AG10803 (cell line): ENCODE measurements at regions not wholly inside any gene's neighbourhood (a gene's known extent, or its start where the extent isn't known, plus 50 kb on each side); places are given as distances from the start of the nearest gene placed in this dataset.

ENCODE experiments used
- DNase-seq: peaks from one replicate; pipeline ENCODE4 v3.0.0; 2010; ENCODE audit warnings: low read depth
- H3K4me3 ChIP-seq: 2 replicates; pipeline ENCODE4 v1.5.1; 2011; ENCODE audit warnings: mild to moderate bottlenecking, low read length, control low read depth
- CTCF ChIP-seq: conservative IDR thresholded peaks from 2 replicates; pipeline ENCODE4 v1.5.1; 2011; ENCODE audit warnings: mild to moderate bottlenecking, low read length, control low read depth, inconsistent platforms

- DNase-seq, result no peak
- H3K4me3 ChIP-seq, result no peak overlapping the region
- no peak for TF ChIP-seq CTCF
Observed at GRCh38 chr17:73703917-73704316, 59.7 kb upstream of the SDK2 start.

GRCh38 chr17:73705594-73705993, 61.3 kb upstream of the SDK2 start:
- TF ChIP-seq CTCF, result no peak
- no peak overlapping the region for H3K4me3 ChIP-seq
- peak; percentile 86 for DNase-seq

- H3K4me3 ChIP-seq, result no peak overlapping the region
- no peak for TF ChIP-seq CTCF
- DNase-seq, result no peak
Observed at GRCh38 chr17:73706428-73706827, 62.2 kb upstream of the SDK2 start.

- H3K4me3 ChIP-seq, result no peak overlapping the region
- TF ChIP-seq CTCF, result no peak
- DNase-seq, result no peak
Observed at GRCh38 chr17:73706858-73707257, 62.6 kb upstream of the SDK2 start.

- no peak for DNase-seq
- no peak overlapping the region for H3K4me3 ChIP-seq
Observed at GRCh38 chr17:73707358-73707757, 63.1 kb upstream of the SDK2 start.

GRCh38 chr17:73710095-73710592, 65.9 kb upstream of the SDK2 start:
- H3K4me3 ChIP-seq, result no peak overlapping the region
- peak; percentile 75 for TF ChIP-seq CTCF
- DNase-seq, result peak; percentile 45

More at GRCh38 chr17:73707358-73707757, 63.1 kb upstream of the SDK2 start:
- TF ChIP-seq CTCF, result no peak

GRCh38 chr17:73711184-73711583, 66.9 kb upstream of the SDK2 start:
- no peak for TF ChIP-seq CTCF
- DNase-seq, result no peak

More at GRCh38 chr17:73711184-73711583, 66.9 kb upstream of the SDK2 start:
- no peak overlapping the region for H3K4me3 ChIP-seq
